ENCODE measurements at regions not wholly inside any gene's neighbourhood (a gene's known extent, or its start where the extent isn't known, plus 50 kb on each side); places are given as distances from the start of the nearest gene placed in this dataset.

DNA sequence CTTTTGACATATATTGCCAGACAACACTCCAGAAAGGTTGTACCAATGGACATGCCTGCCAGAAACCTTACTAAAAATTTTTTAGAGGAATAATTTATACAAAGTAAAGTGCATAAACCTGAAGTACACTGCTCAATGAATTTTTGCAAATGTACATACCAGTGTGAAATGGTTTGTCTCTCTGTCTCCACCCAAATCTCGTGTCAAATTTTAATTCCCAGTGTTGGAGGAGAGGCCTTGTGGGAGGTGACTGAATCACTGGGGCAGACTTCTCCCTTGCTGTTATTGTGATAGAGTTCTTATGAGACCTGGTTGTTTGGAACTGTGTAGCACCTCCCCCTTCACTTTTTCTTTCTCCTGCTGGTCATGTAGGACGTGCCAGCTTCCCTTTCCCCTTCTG is 168.8 kb downstream of the RWDD3 start:
- no TSS peak for BruUV-seq (replicated peaks)
- ChIA-PET POLR2A (no interaction called here), CTCF (no interaction called here)
- Histone ChIP-seq H3K79me2 (ENCODE audit: control insufficient read depth, insufficient read depth, low read length) (no peaks in the 10 kb centered on the region), H3K27ac (ENCODE audit: insufficient read depth, low read depth, low read length) (no peak overlapping the region), H3K4me2 (ENCODE audit: insufficient read depth, low read length) (no peak overlapping the region), H3K9me1 (replicated peaks; ENCODE audit: control insufficient read depth, extremely low read depth, insufficient read depth, low read length) (no peaks in the 10 kb centered on the region), H3K27me3 (ENCODE audit: control insufficient read depth in 2 of 2, insufficient read depth in 2 of 2, low read length in 2 of 2) (no peaks in the 10 kb centered on the region), H3K9ac (replicated peaks; ENCODE audit: extremely low read depth, insufficient read depth, low read length) (no peak overlapping the region), H3K36me3 (ENCODE audit: control insufficient read depth in 2 of 2, extremely low read depth in 1 of 2, insufficient read depth in 2 of 2, low read length in 2 of 2) (no peaks in the 10 kb centered on the region), H2AFZ (ENCODE audit: low read depth, low read length) (no peak overlapping the region), H4K20me1 (replicated peaks; ENCODE audit: control insufficient read depth, extremely low read depth, insufficient read depth, low read length) (no peaks in the 10 kb centered on the region), H3K4me3 (replicated peaks in 1 of 3; ENCODE audit: insufficient read depth in 1 of 3, low read depth in 1 of 3, low read length in 3 of 3) (no peak overlapping the region), H3K4me1 (ENCODE audit: control insufficient read depth, extremely low read depth, insufficient read depth, low read length) (no peaks in the 10 kb centered on the region), H3K9me3 (replicated peaks; ENCODE audit: control insufficient read depth, insufficient read depth, low read length) (no peaks in the 10 kb centered on the region)
- TF ChIP-seq POLR2AphosphoS5 (IDR thresholded peaks at IDR 0.05; ENCODE audit: insufficient read depth, low read depth, low read length) (no peak), JUN (IDR thresholded peaks at IDR 0.05; ENCODE audit: borderline replicate concordance, insufficient read depth, insufficient read length, low read depth) (no peak), POLR2A (IDR thresholded peaks at IDR 0.05; ENCODE audit: low read depth, low read length) (no peak), MYC (IDR thresholded peaks at IDR 0.05; ENCODE audit: low read depth, low read length) (no peak), GATA2 (IDR thresholded peaks at IDR 0.05; ENCODE audit: insufficient read depth, insufficient read length, low read depth, low read length) (no peak), FOS (IDR thresholded peaks at IDR 0.05; ENCODE audit: borderline replicate concordance, insufficient read depth, low read length) (no peak)
- TF ChIP-seq, protein P1, sequence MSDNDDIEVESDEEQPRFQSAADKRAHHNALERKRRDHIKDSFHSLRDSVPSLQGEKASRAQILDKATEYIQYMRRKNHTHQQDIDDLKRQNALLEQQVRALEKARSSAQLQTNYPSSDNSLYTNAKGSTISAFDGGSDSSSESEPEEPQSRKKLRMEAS (IDR thresholded peaks at IDR 0.05; ENCODE audit: insufficient read depth, insufficient read length) = no peak
- intact Hi-C loops (cut with micrococcal nuclease) = no loop called here
- DNase-seq (ENCODE audit: low read depth, low spot score) = no peak
- no peak for FAIRE-seq
- dilution Hi-C loops (cut with MboI; ENCODE audit: extremely low pct_ligation_motif_present, low sequenced_read_pairs) = no loop called here

GRCh38 chr1:95406279-95406678 is 172.3 kb downstream of the RWDD3 start:
- no peaks in the 10 kb centered on the region for H3K9me3 ChIP-seq (replicated peaks; ENCODE audit: control insufficient read depth, insufficient read depth, low read length)
- no peaks in the 10 kb centered on the region for H3K36me3 ChIP-seq (ENCODE audit: control insufficient read depth in 2 of 2, extremely low read depth in 1 of 2, insufficient read depth in 2 of 2, low read length in 2 of 2)
- dilution Hi-C loops (cut with MboI; ENCODE audit: extremely low pct_ligation_motif_present, low sequenced_read_pairs) = no loop called here
- CTCF ChIA-PET = no interaction called here
- no peak overlapping the region for H3K4me3 ChIP-seq (replicated peaks in 1 of 3; ENCODE audit: insufficient read depth in 1 of 3, low read depth in 1 of 3, low read length in 3 of 3)
- no TSS peak for BruUV-seq (replicated peaks)
- FAIRE-seq (no peak), DNase-seq (ENCODE audit: low read depth, low spot score) (no peak)
- H3K9ac ChIP-seq (replicated peaks; ENCODE audit: extremely low read depth, insufficient read depth, low read length) = no peak overlapping the region
- H3K27me3 ChIP-seq (ENCODE audit: control insufficient read depth in 2 of 2, insufficient read depth in 2 of 2, low read length in 2 of 2) = no peaks in the 10 kb centered on the region
- no peak overlapping the region for H3K4me2 ChIP-seq (ENCODE audit: insufficient read depth, low read length)
- no peak overlapping the region for H3K27ac ChIP-seq (ENCODE audit: insufficient read depth, low read depth, low read length)
- TF ChIP-seq, protein P1 (IDR thresholded peaks at IDR 0.05; ENCODE audit: insufficient read depth, insufficient read length) = no peak
- TF ChIP-seq EZH2 (IDR thresholded peaks at IDR 0.05; ENCODE audit: borderline replicate concordance, low read depth, low read length, severe bottlenecking) = no peak
- TF ChIP-seq FOS (IDR thresholded peaks at IDR 0.05; ENCODE audit: borderline replicate concordance, insufficient read depth, low read length) = no peak
- no peak for TF ChIP-seq MYC (IDR thresholded peaks at IDR 0.05; ENCODE audit: low read depth, low read length)
- TF ChIP-seq GATA2 (IDR thresholded peaks at IDR 0.05; ENCODE audit: insufficient read depth, insufficient read length, low read depth, low read length) = no peak
- TF ChIP-seq POLR2AphosphoS5 (IDR thresholded peaks at IDR 0.05; ENCODE audit: insufficient read depth, low read depth, low read length) = no peak
- no peak for TF ChIP-seq POLR2A (IDR thresholded peaks at IDR 0.05; ENCODE audit: low read depth, low read length)
- TF ChIP-seq JUN (IDR thresholded peaks at IDR 0.05; ENCODE audit: borderline replicate concordance, insufficient read depth, insufficient read length, low read depth) = no peak
- TF ChIP-seq, protein P2, sequence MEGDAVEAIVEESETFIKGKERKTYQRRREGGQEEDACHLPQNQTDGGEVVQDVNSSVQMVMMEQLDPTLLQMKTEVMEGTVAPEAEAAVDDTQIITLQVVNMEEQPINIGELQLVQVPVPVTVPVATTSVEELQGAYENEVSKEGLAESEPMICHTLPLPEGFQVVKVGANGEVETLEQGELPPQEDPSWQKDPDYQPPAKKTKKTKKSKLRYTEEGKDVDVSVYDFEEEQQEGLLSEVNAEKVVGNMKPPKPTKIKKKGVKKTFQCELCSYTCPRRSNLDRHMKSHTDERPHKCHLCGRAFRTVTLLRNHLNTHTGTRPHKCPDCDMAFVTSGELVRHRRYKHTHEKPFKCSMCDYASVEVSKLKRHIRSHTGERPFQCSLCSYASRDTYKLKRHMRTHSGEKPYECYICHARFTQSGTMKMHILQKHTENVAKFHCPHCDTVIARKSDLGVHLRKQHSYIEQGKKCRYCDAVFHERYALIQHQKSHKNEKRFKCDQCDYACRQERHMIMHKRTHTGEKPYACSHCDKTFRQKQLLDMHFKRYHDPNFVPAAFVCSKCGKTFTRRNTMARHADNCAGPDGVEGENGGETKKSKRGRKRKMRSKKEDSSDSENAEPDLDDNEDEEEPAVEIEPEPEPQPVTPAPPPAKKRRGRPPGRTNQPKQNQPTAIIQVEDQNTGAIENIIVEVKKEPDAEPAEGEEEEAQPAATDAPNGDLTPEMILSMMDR (IDR thresholded peaks at IDR 0.05; ENCODE audit: extremely low read depth in 1 of 2, insufficient read depth in 1 of 2, low read depth in 1 of 2, low read length in 2 of 2) = no peak
- H3K9me1 ChIP-seq (replicated peaks; ENCODE audit: control insufficient read depth, extremely low read depth, insufficient read depth, low read length) = no peaks in the 10 kb centered on the region
- no peaks in the 10 kb centered on the region for H4K20me1 ChIP-seq (replicated peaks; ENCODE audit: control insufficient read depth, extremely low read depth, insufficient read depth, low read length)
- H3K79me2 ChIP-seq (ENCODE audit: control insufficient read depth, insufficient read depth, low read length) = no peaks in the 10 kb centered on the region
- POLR2A ChIA-PET = no interaction called here
- H3K4me1 ChIP-seq (ENCODE audit: control insufficient read depth, extremely low read depth, insufficient read depth, low read length) = no peaks in the 10 kb centered on the region
- no peak overlapping the region for H2AFZ ChIP-seq (ENCODE audit: low read depth, low read length)
- intact Hi-C loops (cut with micrococcal nuclease) = no loop called here

All from endothelial cell of umbilical vein (primary cell).